HG02981 (cell line): ENCODE measurements at regions not wholly inside any gene's neighbourhood (a gene's known extent, or its start where the extent isn't known, plus 50 kb on each side); places are given as distances from the start of the nearest gene placed in this dataset.
"Not testable (repeated sequence)": the region's sequence is repeated elsewhere in the genome, so short reads cannot be mapped to it uniquely, and the experiment has no call there.

Experiments used
- ATAC-seq: cut with Tn5 transposase; IDR thresholded peaks from one replicate; pipeline ENCODE4 v1.9.1; 2021; ENCODE audit warnings: mild to moderate bottlenecking, moderate library complexity; ENCODE audit not compliant: unreplicated experiment

- no peak for ATAC-seq
Observed at GRCh38 chr9:38342532-38342931, 50.0 kb upstream of the ALDH1B1 start.

GRCh38 chr9:38342096-38342495 is 50.4 kb upstream of the ALDH1B1 start:
- ATAC-seq = no peak

GRCh38 chr9:38339496-38339895 is 53.0 kb upstream of the ALDH1B1 start:
- ATAC-seq = no peak

- ATAC-seq = peak; percentile 86
Observed at GRCh38 chr9:38339087-38339486, 53.4 kb upstream of the ALDH1B1 start.

GRCh38 chr9:38338342-38339018 is 54.0 kb upstream of the ALDH1B1 start:
- no peak for ATAC-seq

- no peak for ATAC-seq
Observed at GRCh38 chr9:38337706-38338264, 54.7 kb upstream of the ALDH1B1 start.

- no peak for ATAC-seq
Observed at GRCh38 chr9:38337181-38337580, 55.3 kb upstream of the ALDH1B1 start.

- ATAC-seq = no peak
Observed at GRCh38 chr9:38336341-38336740, 56.2 kb upstream of the ALDH1B1 start.

- ATAC-seq = no peak
Observed at GRCh38 chr9:38335686-38336085, 56.8 kb upstream of the ALDH1B1 start.

- ATAC-seq = no peak
Observed at GRCh38 chr9:38334234-38334633, 58.3 kb upstream of the ALDH1B1 start.

- no peak for ATAC-seq
Observed at GRCh38 chr9:38333047-38333446, 59.5 kb upstream of the ALDH1B1 start.

- no peak for ATAC-seq
Observed at GRCh38 chr9:38332625-38333024, 59.9 kb upstream of the ALDH1B1 start.

GRCh38 chr9:38331141-38331540 is 61.4 kb upstream of the ALDH1B1 start:
- no peak for ATAC-seq

- ATAC-seq = no peak
Observed at GRCh38 chr9:38329968-38330367, 62.5 kb upstream of the ALDH1B1 start.

- ATAC-seq = no peak
Observed at GRCh38 chr9:38328765-38329164, 63.7 kb upstream of the ALDH1B1 start.

GRCh38 chr9:38326122-38326521 is 66.4 kb upstream of the ALDH1B1 start:
- ATAC-seq = no peak

GRCh38 chr9:38324213-38324612 is 68.3 kb upstream of the ALDH1B1 start:
- not testable (repeated sequence) for ATAC-seq

GRCh38 chr9:38322937-38323336 is 69.6 kb upstream of the ALDH1B1 start:
- no peak for ATAC-seq

- no peak for ATAC-seq
Observed at GRCh38 chr9:38319496-38320173, 72.9 kb upstream of the ALDH1B1 start.

GRCh38 chr9:38318759-38319495 is 73.6 kb upstream of the ALDH1B1 start:
- peak; percentile 71 for ATAC-seq

- ATAC-seq = no peak
Observed at GRCh38 chr9:38316166-38316780, 76.2 kb upstream of the ALDH1B1 start.
